ENCODE measurements at regions not wholly inside any gene's neighbourhood (a gene's known extent, or its start where the extent isn't known, plus 50 kb on each side); places are given as distances from the start of the nearest gene placed in this dataset.
"Not testable (repeated sequence)": the region's sequence is repeated elsewhere in the genome, so short reads cannot be mapped to it uniquely, and the experiment has no call there.

DNA sequence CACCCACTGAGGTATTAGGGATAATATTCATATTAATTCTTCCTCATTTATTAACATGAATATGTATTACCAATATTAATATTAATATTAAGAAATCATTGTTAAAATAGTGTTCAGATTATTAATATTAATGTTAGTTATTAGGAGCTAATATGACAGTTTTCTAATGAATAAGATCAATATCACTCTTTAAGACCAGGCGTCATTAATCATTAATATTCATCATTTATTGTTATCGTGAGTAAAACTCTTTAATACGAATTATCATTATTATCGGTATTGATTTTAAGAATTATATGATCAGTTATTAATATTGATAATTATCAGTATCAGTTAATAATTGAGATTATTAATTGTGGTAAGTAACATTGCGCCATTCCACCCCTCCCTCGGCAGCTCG is 101.0 kb upstream of the HMX1 start:
- not testable (repeated sequence) for DNase-seq (ENCODE audit: low spot score)

DNA sequence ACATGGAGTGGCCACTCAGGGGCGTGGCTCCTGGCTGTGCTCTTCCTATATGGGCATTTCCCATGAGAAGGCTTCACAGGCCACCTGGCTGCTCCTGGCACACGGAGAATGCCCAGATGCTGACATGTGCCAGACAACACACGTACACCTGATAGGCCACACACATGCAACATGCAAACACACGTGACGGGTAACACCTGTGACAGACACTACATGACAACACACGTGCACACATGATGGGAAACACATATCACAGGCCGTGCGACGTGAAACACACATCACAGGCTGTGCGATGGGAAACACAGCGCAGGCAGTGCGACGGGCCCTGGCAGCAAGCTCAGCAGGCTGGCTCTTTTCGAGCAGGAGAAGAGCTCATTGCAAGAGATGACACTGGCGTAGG is 94.3 kb upstream of the HMX1 start:
- DNase-seq (ENCODE audit: low spot score) = not testable (repeated sequence)

DNA sequence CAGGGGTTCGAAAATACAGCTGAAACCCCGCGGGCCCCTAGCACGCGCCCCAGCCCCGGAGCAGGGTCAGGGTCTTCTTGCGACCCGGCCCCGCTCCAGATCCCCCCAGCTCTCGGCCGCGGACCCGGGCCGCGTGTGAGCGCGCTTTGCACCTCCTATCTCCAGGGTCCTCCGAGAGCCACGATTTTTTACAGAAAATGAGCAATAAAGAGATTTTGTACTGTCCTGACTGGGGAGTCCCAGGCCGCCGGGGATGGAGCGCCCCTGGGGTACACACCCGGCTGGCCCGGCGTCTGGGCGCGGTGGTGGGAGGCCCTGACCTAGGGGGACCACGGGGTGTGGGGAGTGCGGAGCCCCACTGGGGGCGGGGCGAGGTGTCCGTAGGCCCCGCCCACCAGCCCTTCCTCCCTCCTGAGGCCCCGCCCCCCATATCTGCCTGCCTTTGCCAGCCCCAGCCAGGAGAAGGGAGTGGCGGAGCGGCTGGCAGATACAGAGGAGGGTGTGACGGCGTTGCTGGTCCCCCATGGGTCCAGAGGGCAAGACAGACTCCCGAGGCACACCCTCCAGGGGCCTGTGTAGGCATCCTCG is 92.7 kb upstream of the HMX1 start:
- not testable (repeated sequence) for DNase-seq (ENCODE audit: low spot score)

DNA sequence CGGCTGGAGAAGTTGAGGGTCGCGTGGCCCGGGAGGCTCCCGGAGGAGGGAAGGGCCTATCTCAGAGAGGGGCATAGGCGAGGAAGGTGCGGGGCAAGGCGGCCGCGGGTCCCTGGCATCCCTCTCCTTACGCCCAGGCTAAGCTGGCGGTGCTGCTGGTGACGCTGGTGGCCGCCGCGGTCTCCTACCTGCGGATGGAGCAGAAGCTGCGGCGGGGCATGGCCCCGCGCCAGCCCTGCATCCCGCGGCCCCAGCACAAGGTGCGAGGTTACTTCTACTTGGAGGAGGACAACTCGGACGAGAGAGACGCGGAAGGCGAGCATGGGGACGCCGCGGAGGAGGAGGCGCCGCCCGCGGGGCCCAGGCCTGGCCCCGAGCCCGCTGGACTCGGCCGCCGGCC is 91.9 kb upstream of the HMX1 start:
- DNase-seq (ENCODE audit: low spot score) = not testable (repeated sequence)

DNA sequence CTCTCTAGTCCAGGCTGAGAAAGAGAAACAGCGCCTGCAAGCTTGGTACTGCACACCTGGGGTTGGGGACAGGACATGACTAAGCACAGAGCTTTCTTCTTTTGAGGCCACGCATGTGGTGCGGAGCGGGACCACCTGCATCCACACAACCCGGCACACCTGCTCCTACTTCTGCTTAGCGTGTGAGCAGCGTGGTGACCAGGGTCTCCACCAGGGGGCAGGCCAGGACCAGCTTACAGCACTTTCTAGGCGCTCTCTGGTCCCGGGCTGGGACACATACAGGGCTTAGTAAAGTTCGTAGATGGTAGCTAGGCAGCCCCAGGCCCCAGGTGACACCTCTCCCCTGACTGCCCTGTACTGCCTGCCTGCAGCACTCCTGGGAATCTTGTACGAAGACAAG is 89.7 kb upstream of the HMX1 start:
- not testable (repeated sequence) for DNase-seq (ENCODE audit: low spot score)

DNA sequence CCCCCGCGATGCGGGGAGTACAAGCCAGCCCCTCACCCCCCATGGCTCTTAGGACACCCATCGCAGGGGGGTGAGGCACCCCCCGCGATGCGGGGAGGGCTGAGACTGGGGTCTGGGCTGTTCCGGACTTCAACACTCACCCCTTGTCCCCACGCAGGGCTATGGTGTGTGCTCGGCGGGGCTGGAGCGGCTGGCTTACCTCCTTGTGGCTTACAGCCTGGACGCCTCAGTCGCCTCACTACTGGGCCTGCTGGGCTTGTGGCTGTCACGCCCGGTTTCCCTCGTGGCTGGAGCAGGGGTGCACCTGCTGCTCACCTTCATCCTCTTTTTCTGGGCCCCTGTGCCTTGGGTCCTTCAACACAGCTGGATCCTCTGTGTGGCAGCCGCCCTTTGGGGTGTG is 87.8 kb upstream of the HMX1 start:
- not testable (repeated sequence) for DNase-seq (ENCODE audit: low spot score)

DNA sequence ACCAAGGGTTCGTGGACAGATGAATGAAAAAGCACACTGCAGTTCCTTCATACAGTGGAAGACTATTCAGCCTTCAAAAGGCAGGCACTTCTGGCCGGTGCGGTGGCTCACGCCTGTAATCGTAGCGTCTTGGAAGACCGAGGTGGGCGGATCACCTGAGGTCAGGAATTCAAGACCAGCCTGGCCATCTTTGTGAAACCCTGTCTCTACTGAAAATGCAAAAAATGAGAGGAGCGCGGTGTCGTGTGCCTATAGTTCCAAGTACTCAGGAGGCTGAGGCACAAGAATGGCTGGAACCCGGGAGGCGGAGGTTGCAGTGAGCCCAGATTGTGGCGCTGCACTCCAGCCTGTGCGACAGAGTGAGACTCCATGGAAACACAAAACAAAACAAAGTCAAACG is 82.4 kb upstream of the HMX1 start:
- DNase-seq (ENCODE audit: low spot score) = not testable (repeated sequence)

DNA sequence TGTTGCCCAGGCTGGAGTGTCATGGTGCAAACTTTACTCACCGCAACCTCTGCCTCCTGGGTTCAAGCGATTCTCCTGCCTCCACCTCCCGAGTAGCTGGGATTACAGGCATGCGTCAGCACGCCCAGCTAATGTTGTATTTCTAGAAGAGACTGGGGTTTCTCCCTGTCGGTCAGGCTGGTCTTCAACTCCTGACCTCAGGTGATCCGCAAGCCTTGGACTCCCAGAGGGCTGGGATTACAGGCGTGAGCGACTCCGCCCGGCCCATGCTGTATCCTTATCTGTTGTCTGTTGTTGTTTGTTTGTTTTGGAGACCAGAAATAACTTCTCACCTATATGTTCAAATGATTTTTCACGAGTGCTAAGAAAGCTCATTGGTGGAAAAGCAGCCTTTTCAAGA is 81.2 kb upstream of the HMX1 start:
- DNase-seq (ENCODE audit: low spot score) = not testable (repeated sequence)

DNA sequence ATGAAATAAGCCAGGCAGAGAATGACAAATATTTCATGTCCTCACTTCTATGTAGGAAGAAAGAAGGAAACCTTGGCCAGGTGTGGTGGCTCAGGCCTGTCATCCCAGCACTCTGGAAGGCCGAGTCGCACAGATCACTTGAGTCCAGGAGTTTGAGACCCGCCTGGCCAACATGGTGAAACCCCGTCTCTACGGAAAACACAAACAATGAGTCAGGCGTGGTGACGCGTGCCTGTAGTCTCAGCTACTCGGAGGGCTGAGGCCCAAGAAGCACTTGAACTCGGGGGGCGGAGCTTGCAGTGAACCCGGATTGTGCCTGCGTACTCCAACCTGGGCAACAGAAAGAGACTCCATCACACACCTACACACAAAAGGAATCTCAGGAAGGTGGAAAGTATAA is 80.5 kb upstream of the HMX1 start:
- not testable (repeated sequence) for DNase-seq (ENCODE audit: low spot score)

DNA sequence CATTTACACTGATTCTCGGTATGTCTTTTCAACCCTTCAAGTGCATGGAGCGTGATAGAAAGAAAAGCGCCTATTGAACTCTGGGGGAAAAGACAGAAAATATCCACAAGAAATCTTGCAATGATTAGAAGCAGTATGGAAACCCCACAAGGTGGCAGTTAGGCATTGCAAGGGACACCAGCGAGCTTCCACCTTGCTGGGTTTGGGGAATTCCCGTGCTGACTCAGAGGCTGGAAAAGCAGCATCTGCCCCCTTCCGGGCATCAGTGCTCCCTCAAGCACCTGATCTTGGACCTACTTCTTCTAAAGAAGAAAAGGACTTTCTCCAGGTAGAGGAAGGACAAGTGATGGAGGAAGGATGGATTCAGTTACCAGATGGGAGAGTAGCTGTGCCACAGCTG is 73.9 kb upstream of the HMX1 start:
- not testable (repeated sequence) for DNase-seq (ENCODE audit: low spot score)

DNA sequence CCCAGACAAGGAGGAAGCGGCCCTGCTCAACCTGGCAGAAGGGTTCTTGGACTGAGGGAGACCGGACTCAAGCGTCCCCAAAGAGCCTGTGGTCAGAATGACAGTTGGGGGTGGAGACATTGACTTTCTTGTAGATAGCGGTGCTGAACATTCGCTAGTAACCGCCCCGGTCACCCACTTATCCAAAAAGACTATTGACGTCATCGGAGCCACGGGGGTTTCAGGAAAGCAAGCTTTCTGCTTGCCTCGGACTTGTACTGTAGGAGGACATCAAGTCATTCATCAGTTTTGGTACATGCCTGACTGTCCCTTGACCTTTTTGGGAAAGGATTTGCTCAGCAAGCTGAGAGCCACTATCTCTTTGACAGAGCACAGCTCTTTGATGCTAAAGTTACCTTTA is 71.7 kb upstream of the HMX1 start:
- DNase-seq (ENCODE audit: low spot score) = not testable (repeated sequence)

DNA sequence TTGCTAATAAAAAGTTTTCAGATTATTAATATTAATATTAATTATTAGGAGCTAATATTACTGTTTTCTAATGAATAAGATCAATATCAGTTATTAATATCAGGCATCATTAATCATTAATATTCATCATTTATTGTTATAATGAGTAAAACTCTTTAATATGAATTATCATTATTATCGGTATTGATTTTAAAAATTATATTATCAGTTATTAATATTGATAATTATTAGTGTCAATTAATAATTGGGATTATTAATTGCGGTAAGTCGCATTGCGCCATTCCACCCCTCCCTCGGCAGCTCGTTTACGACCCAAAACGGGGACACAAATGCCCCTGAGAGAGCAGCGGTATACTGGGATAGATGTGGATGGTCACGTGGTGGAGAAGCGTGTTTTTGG is 70.4 kb upstream of the HMX1 start:
- not testable (repeated sequence) for DNase-seq (ENCODE audit: low spot score)

DNA sequence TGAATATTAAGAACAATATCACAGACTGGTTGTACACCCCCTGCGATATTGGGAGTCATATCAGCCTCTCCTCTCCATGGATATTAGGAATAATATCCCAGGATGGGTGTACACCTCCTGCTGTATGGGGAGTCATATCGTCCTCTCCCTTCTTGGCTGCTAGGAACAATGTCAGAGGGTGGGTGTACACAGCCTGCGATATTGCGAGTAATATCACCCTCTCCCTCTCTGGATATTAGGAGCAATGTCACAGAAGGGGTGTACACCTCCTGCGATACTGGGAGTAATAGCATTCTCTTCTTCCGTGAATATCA is 69.8 kb upstream of the HMX1 start:
- DNase-seq (ENCODE audit: low spot score) = not testable (repeated sequence)

DNA sequence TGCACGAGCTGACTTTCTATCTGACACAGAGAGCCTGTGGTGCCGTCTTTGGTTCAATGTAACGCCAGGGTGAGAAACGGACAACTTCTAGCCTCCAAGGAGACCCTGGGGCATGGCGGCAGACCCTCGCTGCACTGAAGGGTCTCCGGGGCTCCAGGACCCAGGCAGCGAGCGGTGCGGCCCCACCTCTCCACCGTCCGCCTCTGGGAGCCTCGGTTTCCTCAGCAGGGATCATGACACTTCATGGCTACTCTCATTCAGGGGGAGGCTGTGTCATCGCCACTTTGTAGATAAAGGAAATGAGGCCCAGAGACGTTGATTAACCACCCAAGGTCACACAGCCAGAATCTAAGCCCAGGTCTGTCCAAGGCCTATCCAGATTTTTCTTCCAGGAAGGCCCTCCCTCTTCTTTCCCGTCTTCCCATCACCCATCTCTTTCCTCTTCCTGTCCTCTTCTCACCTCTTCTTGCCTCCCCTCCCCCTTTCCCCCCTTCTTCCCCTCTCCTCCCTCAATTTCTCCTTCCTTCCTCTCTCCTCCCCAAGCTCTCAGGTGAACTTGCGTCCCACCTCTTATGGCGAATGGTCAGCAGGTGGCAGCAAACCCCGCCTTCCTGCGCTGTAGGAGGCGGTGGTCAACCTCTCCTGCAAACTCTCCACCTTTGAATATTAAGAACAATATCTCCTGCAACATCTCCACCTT is 69.3 kb upstream of the HMX1 start:
- DNase-seq (ENCODE audit: low spot score) = no peak

DNA sequence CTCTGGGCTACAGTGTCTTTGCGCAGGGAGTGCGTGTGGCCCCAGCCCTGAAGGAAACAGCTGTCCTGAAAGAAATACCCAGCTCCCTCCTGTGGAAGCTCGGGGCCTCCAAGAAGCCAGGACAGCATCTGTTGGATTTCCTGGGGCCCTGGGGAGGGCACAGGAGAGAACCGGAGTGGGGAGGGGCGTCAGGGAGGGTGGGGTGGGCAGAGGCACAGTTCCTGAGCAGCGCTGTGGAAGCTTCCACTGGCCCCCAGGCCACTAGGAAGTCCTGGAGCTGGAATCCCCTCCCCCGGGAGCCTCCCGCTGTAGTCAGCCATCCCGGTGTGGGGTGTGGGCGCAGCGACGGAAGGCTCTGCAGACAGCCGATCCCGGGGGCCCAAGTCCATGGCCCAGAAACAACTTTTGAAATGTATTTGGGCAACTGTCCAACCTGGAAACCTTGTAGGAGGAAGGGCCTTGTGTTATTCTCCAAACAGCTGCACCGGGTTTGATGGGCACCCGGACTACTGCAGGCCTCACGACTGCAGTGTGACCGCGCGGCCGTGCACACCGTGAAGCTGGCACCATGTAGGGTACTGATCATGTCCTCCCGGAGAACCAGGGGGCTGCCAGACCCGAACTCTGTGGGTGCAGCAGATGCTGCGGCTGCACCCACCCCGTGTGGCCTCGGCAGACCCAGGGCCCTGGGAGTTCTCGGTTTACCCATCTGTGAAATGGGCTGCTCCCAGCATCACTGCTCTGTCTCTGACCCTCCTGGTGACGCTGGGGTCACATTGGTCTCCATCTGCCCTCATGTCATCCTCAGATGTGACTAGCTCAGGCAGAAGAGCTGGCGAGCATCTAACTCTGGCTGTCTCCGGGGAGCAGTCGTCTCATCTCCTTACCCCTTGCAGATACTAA is 68.5 kb upstream of the HMX1 start:
- DNase-seq (ENCODE audit: low spot score) = no peak

DNA sequence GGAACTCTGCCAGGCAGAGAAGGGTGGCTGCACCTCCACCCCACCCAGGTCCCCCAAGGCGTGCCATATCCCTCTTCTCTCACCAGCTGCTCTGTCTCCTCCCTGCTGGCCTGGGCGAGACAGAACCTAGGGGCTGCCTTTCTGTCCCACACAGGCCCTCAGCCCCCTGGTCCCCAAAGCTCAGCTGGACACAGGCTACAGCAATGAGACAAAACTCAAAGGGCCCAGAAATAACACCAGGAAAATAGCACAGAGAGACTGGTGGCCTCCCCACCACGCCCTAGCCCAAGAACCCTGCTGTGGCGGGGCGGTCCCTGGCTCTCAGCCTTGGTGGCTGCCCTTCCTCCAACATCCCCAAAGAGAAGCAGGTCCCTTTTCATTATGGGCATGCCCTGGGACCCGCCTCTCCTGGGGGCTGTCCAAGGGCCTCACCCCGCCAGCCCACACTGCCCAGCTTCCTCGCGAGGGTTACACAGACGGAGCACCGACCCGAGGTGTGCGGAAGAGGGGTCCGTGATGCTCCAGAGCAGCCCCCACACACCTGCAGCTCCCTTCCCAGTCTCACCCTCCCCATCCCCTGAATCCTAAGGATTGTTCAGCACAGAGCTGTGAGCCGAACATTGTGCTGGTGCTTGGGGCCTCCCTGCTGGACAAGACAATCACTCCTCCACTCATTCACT is 67.7 kb upstream of the HMX1 start:
- no peak for DNase-seq (ENCODE audit: low spot score)

DNA sequence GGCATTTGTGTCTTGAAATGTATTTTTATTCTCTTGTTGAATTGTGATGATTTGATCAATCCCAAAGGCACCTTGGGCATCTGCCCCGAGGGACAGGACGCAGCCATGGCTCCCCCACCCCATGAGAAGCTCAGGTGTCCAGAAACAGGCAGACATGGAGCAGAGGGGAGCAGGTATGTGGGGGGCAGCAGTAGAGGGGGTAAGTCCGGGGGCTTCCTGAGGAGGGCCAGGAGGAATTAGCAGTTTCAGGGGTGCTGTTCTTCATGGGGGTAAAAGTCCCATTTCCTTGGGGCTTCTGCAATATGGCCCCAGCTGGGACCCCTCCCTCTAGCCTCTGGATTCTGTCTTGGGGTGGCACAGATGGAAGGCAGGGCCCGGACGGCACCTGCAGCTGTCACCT is 67.0 kb upstream of the HMX1 start:
- no peak for DNase-seq (ENCODE audit: low spot score)

DNA sequence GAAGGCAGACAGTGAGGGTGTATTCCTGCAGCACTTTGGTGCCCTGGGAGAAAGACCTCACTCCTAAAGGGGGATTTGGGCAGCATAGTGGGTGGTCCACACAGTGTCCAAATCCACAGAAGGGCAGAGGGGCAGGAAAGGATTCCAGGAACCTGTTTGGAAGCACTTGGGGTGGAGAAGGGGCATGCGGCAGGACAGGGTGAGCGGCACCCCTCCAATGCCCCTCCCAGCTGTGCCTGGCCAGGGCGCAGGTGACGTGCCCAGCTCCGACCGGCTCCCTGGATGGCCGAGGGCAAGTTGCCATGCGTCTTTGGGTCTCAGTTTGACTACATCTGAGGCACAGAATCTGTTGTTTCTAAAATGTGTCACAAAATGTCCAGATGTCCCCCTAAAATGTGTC is 66.5 kb upstream of the HMX1 start:
- DNase-seq (ENCODE audit: low spot score) = no peak

DNA sequence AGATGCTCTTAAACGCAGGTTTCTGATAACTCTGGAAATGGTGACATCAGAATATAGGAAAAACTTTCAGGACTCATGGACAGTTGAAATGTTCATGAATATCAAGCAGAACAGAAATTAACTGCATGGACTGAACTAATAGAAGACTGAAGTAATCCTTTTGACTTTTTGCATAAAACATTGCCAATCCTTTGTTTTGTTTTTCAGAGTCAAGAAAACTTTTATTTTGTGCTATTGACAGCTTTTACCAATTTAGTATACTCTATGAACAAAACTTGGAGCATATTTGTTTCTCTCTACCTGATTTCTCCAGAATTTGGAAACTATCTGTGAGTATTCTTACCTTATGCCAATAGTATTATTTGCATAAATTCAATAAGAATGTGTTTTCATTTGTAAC is 61.2 kb upstream of the HMX1 start:
- DNase-seq (ENCODE audit: low spot score) = no peak

DNA sequence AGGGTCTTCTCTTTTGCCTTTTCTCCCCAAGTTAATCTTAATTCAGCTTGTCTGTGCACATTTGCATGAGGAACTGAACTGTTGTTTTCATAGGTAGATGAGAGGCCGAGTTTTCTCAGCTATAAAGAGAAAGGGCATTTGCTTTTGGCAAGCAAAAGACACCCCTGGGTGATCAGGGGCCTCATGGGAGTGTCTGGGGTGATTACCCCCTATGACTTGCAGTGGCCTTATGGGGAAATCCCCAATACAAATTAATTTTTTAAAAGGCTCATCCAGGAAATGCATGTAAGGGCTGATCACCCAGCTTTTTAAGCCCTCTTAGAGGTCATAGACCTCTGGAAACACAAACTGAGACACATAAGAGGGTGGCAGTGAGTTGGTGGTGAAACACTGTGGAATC is 56.4 kb upstream of the HMX1 start:
- no peak for DNase-seq (ENCODE audit: low spot score)

DNA sequence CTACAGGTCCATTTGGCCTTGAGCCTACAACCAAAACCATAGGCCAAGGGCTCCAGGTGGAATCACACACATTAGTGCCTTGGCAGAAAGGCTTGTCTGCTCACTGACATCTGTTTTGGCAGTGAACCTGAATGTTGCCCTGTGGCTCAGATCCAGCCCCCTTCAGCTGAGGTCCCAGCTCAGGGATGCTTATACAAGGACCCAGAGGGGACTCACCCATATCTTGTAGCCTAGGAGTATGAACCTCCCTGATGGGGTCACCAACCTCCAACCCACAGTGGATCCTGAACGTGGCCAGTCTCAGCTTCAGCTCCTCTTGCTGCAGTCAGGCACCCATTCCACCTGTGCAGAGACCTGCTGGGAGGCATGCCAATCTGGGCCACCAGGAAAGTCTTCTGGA is 50.8 kb upstream of the HMX1 start:
- no peak for DNase-seq (ENCODE audit: low spot score)

DNA sequence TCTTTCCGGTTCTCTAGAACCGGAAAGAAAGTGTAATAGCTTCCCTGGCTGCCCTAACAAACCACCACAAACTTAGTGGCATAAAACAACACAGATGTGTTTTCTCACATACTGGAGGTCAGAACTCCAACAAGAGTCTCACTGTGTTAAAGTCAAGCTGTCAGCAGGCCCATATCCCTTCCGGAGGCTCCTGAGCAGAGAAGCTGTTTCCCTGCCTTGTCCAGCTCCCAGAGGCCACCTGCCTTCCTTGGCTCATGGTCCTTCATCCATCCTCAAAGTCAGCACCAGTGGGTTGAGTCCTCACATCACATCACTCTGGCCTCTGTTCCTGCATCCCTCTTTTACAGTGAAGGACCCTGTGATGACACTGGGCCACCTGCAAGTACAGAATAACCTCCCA is 49.8 kb upstream of the HMX1 start:
- DNase-seq (ENCODE audit: low spot score) = no peak
